HEK293T (cell line): ENCODE measurements at regions not wholly inside any gene's neighbourhood (a gene's known extent, or its start where the extent isn't known, plus 50 kb on each side); places are given as distances from the start of the nearest gene placed in this dataset.

Experiments
- FOXM1 ChIP-seq: fragments of 450-650 bp; IDR thresholded peaks from 2 replicates; pipeline ENCODE4 v1.6.1; 2017; ENCODE audit warnings: mild to moderate bottlenecking, borderline replicate concordance
- HDGF ChIP-seq: fragments of 450-650 bp; IDR thresholded peaks from 2 replicates; pipeline ENCODE4 v1.6.1; 2017; ENCODE audit warnings: antibody characterized with exemption, borderline replicate concordance
- SP1 ChIP-seq: fragments of 450-650 bp; IDR thresholded peaks from 2 replicates; pipeline ENCODE4 v1.6.1; 2017
- ZNF384 ChIP-seq: fragments of 450-650 bp; IDR thresholded peaks from 2 replicates; pipeline ENCODE4 v1.6.1; 2016

GRCh38 chr2:12666445-12666844 lies 50.3 kb upstream of the TRIB2 start:
- TF ChIP-seq SP1 (no peak), FOXM1 (no peak), HDGF (no peak), ZNF384 (no peak)
